Smooth muscle cell (in vitro differentiated cells): ENCODE measurements at regions not wholly inside any gene's neighbourhood (a gene's known extent, or its start where the extent isn't known, plus 50 kb on each side); places are given as distances from the start of the nearest gene placed in this dataset.

Experiments used
- DNase-seq: peaks from one replicate; lab custom pipeline; 2025; ENCODE audit not compliant: unreplicated experiment; lab: John Stamatoyannopoulos, UW
- H2AFZ ChIP-seq: fragments of 200-600 bp; sonication (generic); 2 replicates; pipeline ENCODE4 v1.6.0; 2016; ENCODE audit warnings: antibody characterized with exemption, low read depth, mild to moderate bottlenecking
- H3F3A ChIP-seq: fragments of 200-600 bp; sonication (generic); 2 replicates; pipeline ENCODE4 v1.6.0; 2017; ENCODE audit warnings: antibody characterized with exemption, low read depth
- H3K27ac ChIP-seq: fragments of 200-600 bp; sonication (generic); 2 replicates; pipeline ENCODE4 v1.5.1; 2016; ENCODE audit warnings: low read depth, mild to moderate bottlenecking
- H3K27me3 ChIP-seq: fragments of 200-600 bp; sonication (generic); 2 replicates; pipeline ENCODE4 v1.6.1; 2016; ENCODE audit warnings: low read depth, mild to moderate bottlenecking
- H3K36me3 ChIP-seq: fragments of 200-600 bp; sonication (generic); 2 replicates; pipeline ENCODE4 v1.5.1; 2016; ENCODE audit warnings: low read depth
- H3K4me1 ChIP-seq: fragments of 200-600 bp; sonication (generic); 2 replicates; pipeline ENCODE4 v1.5.1; 2016; ENCODE audit warnings: low read depth
- H3K4me2 ChIP-seq: fragments of 200-600 bp; sonication (generic); 2 replicates; pipeline ENCODE4 v1.6.0; 2016; ENCODE audit warnings: mild to moderate bottlenecking
- H3K4me3 ChIP-seq: fragments of 200-600 bp; sonication (generic); 2 replicates; pipeline ENCODE4 v1.5.1; 2016; ENCODE audit warnings: mild to moderate bottlenecking
- H3K79me2 ChIP-seq: fragments of 200-600 bp; sonication (generic); 2 replicates; pipeline ENCODE4 v1.6.0; 2016; ENCODE audit warnings: low read depth, mild to moderate bottlenecking
- H3K9ac ChIP-seq: fragments of 200-600 bp; sonication (generic); 2 replicates; pipeline ENCODE4 v1.6.0; 2016; ENCODE audit warnings: low read depth
- H3K9me3 ChIP-seq: fragments of 200-600 bp; sonication (generic); replicated peaks from 2 replicates; pipeline ENCODE4 v1.5.1; 2016; ENCODE audit warnings: low read depth
- H4K20me1 ChIP-seq: fragments of 200-600 bp; sonication (generic); 2 replicates; pipeline ENCODE4 v1.6.0; 2016; ENCODE audit warnings: low read depth
- WGBS: methylation state at CpG from one replicate; pipeline ENCODE4 v1.1.7; 2016; ENCODE audit warnings: low lambda C conversion rate; 5-methylcytosine and 5-hydroxymethylcytosine counted together
- TF ChIP-seq, protein P1 (sequence below): fragments of 200-600 bp; sonication (generic); IDR thresholded peaks from 2 replicates; pipeline ENCODE4 v1.5.1; 2017; ENCODE audit warnings: borderline replicate concordance, mild to moderate bottlenecking, antibody characterized with exemption; ENCODE audit not compliant: insufficient read depth, poor library complexity, severe bottlenecking

DNA sequence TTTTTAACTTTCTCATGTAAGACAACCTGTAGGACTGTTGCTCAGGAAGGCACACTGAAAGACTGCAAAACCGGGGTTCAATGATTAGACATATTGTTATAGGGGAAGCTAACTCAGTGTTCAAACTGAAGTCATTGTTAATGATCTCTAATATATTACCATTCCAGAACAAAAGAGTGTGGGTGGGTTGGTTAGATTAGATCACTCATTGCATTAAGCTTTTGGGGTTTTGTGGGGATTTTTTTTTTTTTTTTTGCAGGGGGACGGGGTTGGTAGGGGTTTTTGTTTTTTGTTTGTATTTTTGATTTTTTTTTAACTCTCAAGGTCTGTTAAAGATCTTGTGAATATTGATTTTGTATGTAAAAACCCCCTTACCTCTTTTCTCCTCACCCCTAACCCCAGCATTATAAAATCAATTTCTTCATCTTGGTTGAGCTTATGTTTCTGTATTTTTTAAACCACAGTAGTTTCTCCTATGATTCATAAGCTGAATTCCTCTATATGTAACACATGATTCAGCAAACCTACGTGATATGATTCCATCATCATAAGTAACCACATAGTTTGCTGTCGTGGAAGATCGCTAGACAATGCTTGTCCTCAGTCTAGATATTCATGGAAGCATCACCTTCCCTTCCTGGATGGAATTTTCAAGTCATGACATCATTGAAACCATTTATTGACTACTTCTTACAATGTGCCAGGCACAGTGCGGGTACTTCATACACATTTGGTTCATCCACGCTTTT is 544.1 kb upstream of the MDFIC2 start:
- H3K4me3 ChIP-seq = no peak overlapping the region

DNA sequence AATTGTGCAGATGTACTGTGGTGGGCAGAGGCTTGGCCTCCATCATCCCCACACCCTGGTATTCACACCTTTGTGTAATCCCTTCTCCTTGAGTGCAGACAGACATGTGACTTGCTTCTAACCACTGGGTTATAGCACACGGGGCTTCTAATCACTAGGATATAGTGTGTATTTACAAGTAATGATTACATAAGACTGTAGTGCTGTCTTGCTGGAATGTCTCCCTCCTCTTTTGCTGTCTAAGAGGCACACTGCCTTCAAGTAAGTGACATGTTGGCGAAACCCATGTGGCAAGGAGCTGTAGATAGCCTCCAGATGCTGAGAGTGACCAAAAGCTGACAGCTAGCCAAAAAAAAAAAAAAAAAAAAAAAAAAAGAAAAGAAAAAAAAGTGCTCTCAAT is 542.7 kb upstream of the MDFIC2 start:
- no peak overlapping the region for H3K27ac ChIP-seq
- no peak overlapping the region for H3K4me3 ChIP-seq
- H3F3A ChIP-seq = no peaks in the 10 kb centered on the region
- no peak overlapping the region for H3K4me2 ChIP-seq
- 29% methylated on average over 2 of the region's 2 CpGs for WGBS
- H3K79me2 ChIP-seq = no peaks in the 10 kb centered on the region
- no peaks in the 10 kb centered on the region for H3K9me3 ChIP-seq
- no peaks in the 10 kb centered on the region for H3K27me3 ChIP-seq
- TF ChIP-seq, protein P1, sequence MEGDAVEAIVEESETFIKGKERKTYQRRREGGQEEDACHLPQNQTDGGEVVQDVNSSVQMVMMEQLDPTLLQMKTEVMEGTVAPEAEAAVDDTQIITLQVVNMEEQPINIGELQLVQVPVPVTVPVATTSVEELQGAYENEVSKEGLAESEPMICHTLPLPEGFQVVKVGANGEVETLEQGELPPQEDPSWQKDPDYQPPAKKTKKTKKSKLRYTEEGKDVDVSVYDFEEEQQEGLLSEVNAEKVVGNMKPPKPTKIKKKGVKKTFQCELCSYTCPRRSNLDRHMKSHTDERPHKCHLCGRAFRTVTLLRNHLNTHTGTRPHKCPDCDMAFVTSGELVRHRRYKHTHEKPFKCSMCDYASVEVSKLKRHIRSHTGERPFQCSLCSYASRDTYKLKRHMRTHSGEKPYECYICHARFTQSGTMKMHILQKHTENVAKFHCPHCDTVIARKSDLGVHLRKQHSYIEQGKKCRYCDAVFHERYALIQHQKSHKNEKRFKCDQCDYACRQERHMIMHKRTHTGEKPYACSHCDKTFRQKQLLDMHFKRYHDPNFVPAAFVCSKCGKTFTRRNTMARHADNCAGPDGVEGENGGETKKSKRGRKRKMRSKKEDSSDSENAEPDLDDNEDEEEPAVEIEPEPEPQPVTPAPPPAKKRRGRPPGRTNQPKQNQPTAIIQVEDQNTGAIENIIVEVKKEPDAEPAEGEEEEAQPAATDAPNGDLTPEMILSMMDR = no peak
- H4K20me1 ChIP-seq = no peaks in the 10 kb centered on the region
- H2AFZ ChIP-seq = no peak overlapping the region
- no peak overlapping the region for H3K9ac ChIP-seq
- DNase-seq = no peak
- no peaks in the 10 kb centered on the region for H3K4me1 ChIP-seq
- H3K36me3 ChIP-seq = no peaks in the 10 kb centered on the region

More for the DNA sequence above, 544.1 kb upstream of the MDFIC2 start:
- H3K79me2 ChIP-seq = no peaks in the 10 kb centered on the region
- H3F3A ChIP-seq = no peaks in the 10 kb centered on the region
- no peak for DNase-seq
- H3K4me2 ChIP-seq = peak overlapping the region; percentile 21
- no peaks in the 10 kb centered on the region for H4K20me1 ChIP-seq
- no peak overlapping the region for H2AFZ ChIP-seq
- TF ChIP-seq, protein P1 = no peak
- H3K9ac ChIP-seq = peak overlapping the region; percentile 36
- no peaks in the 10 kb centered on the region for H3K36me3 ChIP-seq
- H3K9me3 ChIP-seq = no peaks in the 10 kb centered on the region
- no peaks in the 10 kb centered on the region for H3K4me1 ChIP-seq
- H3K27ac ChIP-seq = peak overlapping the region; percentile 71
- WGBS = 66% methylated on average over 7 of the region's 7 CpGs
- H3K27me3 ChIP-seq = no peaks in the 10 kb centered on the region

DNA sequence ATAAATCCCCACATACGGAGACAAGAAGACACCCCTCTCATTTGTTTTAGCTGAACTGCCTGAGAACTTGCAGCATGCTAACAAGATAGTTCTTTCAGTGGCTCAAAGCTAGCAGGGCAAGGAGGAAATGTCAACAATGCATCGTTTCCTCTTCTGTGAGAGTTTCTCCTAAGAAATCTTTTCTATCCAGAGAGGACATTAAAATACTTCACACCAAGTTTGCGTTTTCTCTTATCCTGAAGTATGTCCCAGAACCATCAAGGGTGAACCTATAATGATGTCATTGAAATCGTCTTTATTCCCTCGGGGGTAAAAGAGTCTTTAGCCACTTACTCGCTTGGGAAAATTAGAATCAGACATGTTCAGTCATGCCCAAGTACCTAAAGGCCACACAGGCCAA is 541.7 kb upstream of the MDFIC2 start:
- Histone ChIP-seq H3K27me3 (no peaks in the 10 kb centered on the region), H3K4me3 (no peak overlapping the region), H3K79me2 (no peaks in the 10 kb centered on the region), H3K4me1 (peaks cover 6% of the 10 kb centered on the region), H3K9ac (no peak overlapping the region), H3K27ac (no peak overlapping the region), H3K4me2 (no peak overlapping the region), H3K36me3 (no peaks in the 10 kb centered on the region), H3F3A (no peaks in the 10 kb centered on the region), H3K9me3 (no peaks in the 10 kb centered on the region), H4K20me1 (no peaks in the 10 kb centered on the region), H2AFZ (peak overlapping the region; percentile 69)
- WGBS = 44% methylated on average over 6 of the region's 6 CpGs
- TF ChIP-seq, protein P1 = no peak
- DNase-seq = no peak
